Breast epithelium (tissue), 3 donors: ENCODE measurements at regions not wholly inside any gene's neighbourhood (a gene's known extent, or its start where the extent isn't known, plus 50 kb on each side); places are given as distances from the start of the nearest gene placed in this dataset.

ENCODE experiments used
- CTCF ChIP-seq, 3 donors: fragments of 450-650 bp; IDR thresholded peaks; one replicate each; pipeline ENCODE4 v1.5.1; 2016 to 2017; ENCODE audit warnings: antibody characterized with exemption in 3 of 3, mild to moderate bottlenecking in 3 of 3, moderate library complexity in 3 of 3
- POLR2A ChIP-seq: fragments of 450-650 bp; IDR thresholded peaks from one replicate; pipeline ENCODE4 v1.6.1; 2016; ENCODE audit warnings: antibody characterized with exemption, mild to moderate bottlenecking, moderate library complexity
- POLR2AphosphoS5 ChIP-seq, 3 donors: sonication (generic); formaldehyde crosslinking; IDR thresholded peaks; one replicate each; pipeline ENCODE4 v1.6.1; 2017; ENCODE audit warnings: antibody characterized with exemption in 3 of 3

- TF ChIP-seq POLR2AphosphoS5 (IDR thresholded peaks at IDR 0.05) (no peak), POLR2A (no peak), CTCF (IDR thresholded peaks at IDR 0.05) (no peak)
Measured at GRCh38 chr2:183229386-183229785, 105.1 kb downstream of the NUP35 start.
